WTC11 (cell line): ENCODE measurements at regions not wholly inside any gene's neighbourhood (a gene's known extent, or its start where the extent isn't known, plus 50 kb on each side); places are given as distances from the start of the nearest gene placed in this dataset.

Source experiments
- ATAC-seq: fragments of 200-7000 bp; cut with Tn5 transposase; 2 replicates; pipeline ENCODE4 v1.10.0; 2021; ENCODE audit warnings: mild to moderate bottlenecking, moderate library complexity
- CTCF ChIA-PET: fragments of 300-600 bp; sonication (Branson Sonifier 250); formaldehyde crosslinking; loops from one replicate; lab custom pipeline; 2021; ENCODE audit warnings: antibody characterized with exemption; lab: Charles Lee
- POLR2A ChIA-PET: fragments of 350-600 bp; sonication (Branson Sonifier 250); formaldehyde crosslinking; loops from one replicate; lab custom pipeline; 2021; ENCODE audit warnings: antibody characterized with exemption; lab: Charles Lee
- DNase-seq: peaks from one replicate; pipeline ENCODE4 v3.0.0; 2021; ENCODE audit warnings: low spot score
- H3K27ac Mint-ChIP-seq: 2 replicates; pipeline ENCODE4 v1.8.0; 2021; ENCODE audit warnings: mixed read lengths
- H3K27me3 Mint-ChIP-seq: 2 replicates; pipeline ENCODE4 v1.8.0; 2021; ENCODE audit warnings: low read depth, mild to moderate bottlenecking, moderate library complexity, mixed read lengths
- H3K36me3 Mint-ChIP-seq: 2 replicates; pipeline ENCODE4 v1.8.0; 2021; ENCODE audit warnings: mixed read lengths
- H3K4me1 Mint-ChIP-seq: 2 replicates; pipeline ENCODE4 v1.8.0; 2022; ENCODE audit warnings: mixed read lengths
- H3K4me3 Mint-ChIP-seq: 2 replicates; pipeline ENCODE4 v1.8.0; 2021; ENCODE audit warnings: mild to moderate bottlenecking, moderate library complexity, mixed read lengths
- H3K9me3 Mint-ChIP-seq: 2 replicates; pipeline ENCODE4 v1.8.0; 2021; ENCODE audit warnings: mixed read lengths
- ESRRA ChIP-seq: sonication (generic); formaldehyde crosslinking; IDR thresholded peaks from 2 replicates; pipeline ENCODE4 v1.8.1; 2022; ENCODE audit warnings: mild to moderate bottlenecking, missing genetic modification reagents, borderline replicate concordance
- FOXJ3 ChIP-seq: sonication (generic); formaldehyde crosslinking; IDR thresholded peaks from 2 replicates; pipeline ENCODE4 v1.9.0; 2021; ENCODE audit warnings: missing genetic modification reagents, mild to moderate bottlenecking, borderline replicate concordance
- FOXK1 ChIP-seq: sonication (generic); formaldehyde crosslinking; IDR thresholded peaks from 2 replicates; pipeline ENCODE4 v1.8.0; 2022; ENCODE audit warnings: mild to moderate bottlenecking, moderate library complexity, missing genetic modification reagents
- FOXP1 ChIP-seq: sonication (generic); formaldehyde crosslinking; IDR thresholded peaks from 2 replicates; pipeline ENCODE4 v1.8.0; 2022; ENCODE audit warnings: missing genetic modification reagents, mild to moderate bottlenecking, moderate library complexity, borderline replicate concordance
- GTF2I ChIP-seq: fragments of 250-450 bp; sonication (Bioruptor Pico); conservative IDR thresholded peaks from 2 replicates; pipeline ENCODE4 v1.4.0; 2021; ENCODE audit warnings: mild to moderate bottlenecking
- JAZF1 ChIP-seq: fragments of 250-450 bp; sonication (Bioruptor Pico); IDR thresholded peaks from 2 replicates; pipeline ENCODE4 v1.9.0; 2021; ENCODE audit warnings: moderate library complexity, mild to moderate bottlenecking, inconsistent platforms
- MXD4 ChIP-seq: fragments of 250-450 bp; sonication (Bioruptor Pico); IDR thresholded peaks from 2 replicates; pipeline ENCODE4 v1.8.0; 2021; ENCODE audit warnings: mild to moderate bottlenecking, moderate library complexity, borderline replicate concordance
- MYBL2 ChIP-seq: sonication (generic); formaldehyde crosslinking; IDR thresholded peaks from 2 replicates; pipeline ENCODE4 v1.8.1; 2023; ENCODE audit warnings: mild to moderate bottlenecking, moderate library complexity, missing genetic modification reagents
- NFATC4 ChIP-seq: fragments of 250-450 bp; sonication (Bioruptor Pico); IDR thresholded peaks from 2 replicates; pipeline ENCODE4 v1.9.0; 2021; ENCODE audit warnings: mild to moderate bottlenecking
- NFE2L1 ChIP-seq: sonication (generic); formaldehyde crosslinking; IDR thresholded peaks from 2 replicates; pipeline ENCODE4 v1.8.1; 2023; ENCODE audit warnings: missing genetic modification reagents
- RORB ChIP-seq: fragments of 250-450 bp; sonication (Bioruptor Pico); IDR thresholded peaks from 2 replicates; pipeline ENCODE4 v1.9.0; 2021; ENCODE audit warnings: mild to moderate bottlenecking
- SMAD4 ChIP-seq: sonication (generic); formaldehyde crosslinking; IDR thresholded peaks from 2 replicates; pipeline ENCODE4 v1.8.0; 2022; ENCODE audit warnings: mild to moderate bottlenecking, missing genetic modification reagents
- TEAD1 ChIP-seq: sonication (generic); formaldehyde crosslinking; IDR thresholded peaks from 2 replicates; pipeline ENCODE4 v1.8.0; 2022; ENCODE audit warnings: mild to moderate bottlenecking, missing genetic modification reagents
- ZNF138 ChIP-seq: sonication (generic); formaldehyde crosslinking; conservative IDR thresholded peaks from 2 replicates; pipeline ENCODE4 v1.8.1; 2022; ENCODE audit warnings: mild to moderate bottlenecking, moderate library complexity, missing genetic modification reagents
- TF ChIP-seq, protein P1 (sequence below): fragments of 200-600 bp; IDR thresholded peaks from 2 replicates; pipeline ENCODE4 v1.8.0; 2022; ENCODE audit warnings: antibody characterized with exemption
- TF ChIP-seq, protein P2 (sequence below): sonication (generic); formaldehyde crosslinking; IDR thresholded peaks from 2 replicates; pipeline ENCODE4 v1.8.0; 2022; ENCODE audit warnings: mild to moderate bottlenecking, missing genetic modification reagents
- TF ChIP-seq, protein P3 (sequence below): fragments of 250-450 bp; sonication (Bioruptor Pico); IDR thresholded peaks from 2 replicates; pipeline ENCODE4 v1.8.0; 2021; ENCODE audit warnings: mild to moderate bottlenecking
- TF ChIP-seq, protein P4 (sequence below): sonication (generic); formaldehyde crosslinking; IDR thresholded peaks from 2 replicates; pipeline ENCODE4 v1.8.1; 2023; ENCODE audit warnings: mild to moderate bottlenecking, missing genetic modification reagents, moderate library complexity
- TF ChIP-seq, protein P5 (sequence below): sonication (generic); formaldehyde crosslinking; IDR thresholded peaks from 2 replicates; pipeline ENCODE4 v1.8.0; 2022; ENCODE audit warnings: mild to moderate bottlenecking, missing genetic modification reagents
- TF ChIP-seq, protein P6 (sequence below): sonication (generic); formaldehyde crosslinking; IDR thresholded peaks from 2 replicates; pipeline ENCODE4 v1.8.1; 2022; ENCODE audit warnings: mild to moderate bottlenecking, missing genetic modification reagents, moderate library complexity, borderline replicate concordance

DNA sequence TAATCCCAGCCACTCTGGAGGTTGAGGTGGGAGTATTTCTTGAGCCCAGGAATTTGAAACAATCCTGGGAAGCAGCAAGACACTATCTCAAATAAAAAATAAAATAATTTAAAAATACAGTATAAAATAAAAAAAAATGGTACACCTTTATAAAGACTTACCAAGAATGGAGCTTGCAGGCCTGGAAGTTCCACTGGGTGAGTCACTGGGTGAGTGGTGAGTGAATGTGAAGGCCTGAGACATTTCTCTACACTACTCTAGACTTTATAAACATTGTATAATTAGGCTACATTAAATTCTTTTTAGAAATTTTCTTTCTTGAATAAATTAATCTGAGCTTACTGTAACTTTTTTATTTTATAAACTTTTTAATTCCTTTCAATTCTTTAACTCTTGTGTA, 609.1 kb upstream of the BCHE start (continued):
- TF ChIP-seq MYBL2 (no peak), ESRRA (CRISPR knock-in tag) (no peak), NFE2L1 (CRISPR knock-in tag) (no peak), GTF2I (CRISPR knock-in tag) (no peak)

DNA sequence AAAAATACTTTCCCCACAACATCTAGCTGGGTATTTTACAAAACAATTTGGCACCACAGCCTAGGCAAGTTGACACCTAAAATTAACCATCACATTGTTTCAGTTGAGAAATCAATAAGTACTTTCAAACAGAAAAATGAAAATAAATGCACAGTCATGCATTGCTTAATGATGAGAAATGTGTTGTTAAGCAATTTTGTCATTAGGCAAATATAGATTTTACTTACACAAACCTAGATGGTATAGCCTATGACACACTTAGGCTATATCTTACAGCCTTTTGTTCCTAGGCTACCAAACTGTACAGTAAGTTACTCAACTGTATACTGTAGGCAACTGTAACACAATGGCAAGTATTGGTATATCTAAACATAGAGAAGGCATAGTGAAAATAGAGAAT, 608.6 kb upstream of the BCHE start:
- H3K9me3 Mint-ChIP-seq, result no peaks in the 10 kb centered on the region
- DNase-seq (no peak), ATAC-seq (no peak)
- H3K4me1 Mint-ChIP-seq, result peaks cover 13% of the 10 kb centered on the region
- no peak for TF ChIP-seq TEAD1 (CRISPR knock-in tag)
- TF ChIP-seq, protein P1, sequence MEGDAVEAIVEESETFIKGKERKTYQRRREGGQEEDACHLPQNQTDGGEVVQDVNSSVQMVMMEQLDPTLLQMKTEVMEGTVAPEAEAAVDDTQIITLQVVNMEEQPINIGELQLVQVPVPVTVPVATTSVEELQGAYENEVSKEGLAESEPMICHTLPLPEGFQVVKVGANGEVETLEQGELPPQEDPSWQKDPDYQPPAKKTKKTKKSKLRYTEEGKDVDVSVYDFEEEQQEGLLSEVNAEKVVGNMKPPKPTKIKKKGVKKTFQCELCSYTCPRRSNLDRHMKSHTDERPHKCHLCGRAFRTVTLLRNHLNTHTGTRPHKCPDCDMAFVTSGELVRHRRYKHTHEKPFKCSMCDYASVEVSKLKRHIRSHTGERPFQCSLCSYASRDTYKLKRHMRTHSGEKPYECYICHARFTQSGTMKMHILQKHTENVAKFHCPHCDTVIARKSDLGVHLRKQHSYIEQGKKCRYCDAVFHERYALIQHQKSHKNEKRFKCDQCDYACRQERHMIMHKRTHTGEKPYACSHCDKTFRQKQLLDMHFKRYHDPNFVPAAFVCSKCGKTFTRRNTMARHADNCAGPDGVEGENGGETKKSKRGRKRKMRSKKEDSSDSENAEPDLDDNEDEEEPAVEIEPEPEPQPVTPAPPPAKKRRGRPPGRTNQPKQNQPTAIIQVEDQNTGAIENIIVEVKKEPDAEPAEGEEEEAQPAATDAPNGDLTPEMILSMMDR, result no peak
- CTCF ChIA-PET, result no interaction called here
- no peaks in the 10 kb centered on the region for H3K27me3 Mint-ChIP-seq
- no peak overlapping the region for H3K4me3 Mint-ChIP-seq
- H3K27ac Mint-ChIP-seq, result no peak overlapping the region; the same call in 1 of the 2 replicates
- no peaks in the 10 kb centered on the region for H3K36me3 Mint-ChIP-seq
- POLR2A ChIA-PET, result no interaction called here

DNA sequence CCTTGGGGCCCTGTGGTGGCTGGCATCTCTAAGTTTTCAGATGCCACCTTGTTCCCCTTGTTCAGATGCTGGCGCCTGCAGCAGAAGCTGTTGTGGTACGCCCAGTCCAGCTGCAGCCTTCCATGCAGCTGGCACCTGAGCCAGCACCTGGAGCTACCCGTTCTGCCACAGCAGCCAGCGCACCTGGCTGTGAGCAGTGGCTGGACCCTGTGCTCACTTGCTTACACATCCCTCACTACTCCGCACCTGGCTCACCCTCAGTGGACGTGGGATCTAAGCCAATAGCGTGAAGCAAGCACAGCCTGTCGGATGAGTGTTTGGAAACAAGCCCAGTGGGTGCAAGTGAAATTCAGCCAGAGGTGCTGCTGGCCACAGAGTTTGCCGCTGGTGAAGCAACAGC, 607.5 kb upstream of the BCHE start:
- POLR2A ChIA-PET, result no interaction called here
- no peaks in the 10 kb centered on the region for H3K36me3 Mint-ChIP-seq
- no peak for DNase-seq
- H3K4me3 Mint-ChIP-seq, result no peak overlapping the region
- H3K4me1 Mint-ChIP-seq, result peaks cover 13% of the 10 kb centered on the region
- CTCF ChIA-PET, result no interaction called here
- H3K9me3 Mint-ChIP-seq, result no peaks in the 10 kb centered on the region
- no peaks in the 10 kb centered on the region for H3K27me3 Mint-ChIP-seq
- peak; percentile 39; the same call in 1 of the 2 replicates for ATAC-seq
- H3K27ac Mint-ChIP-seq, result no peak overlapping the region
- no peak for TF ChIP-seq JAZF1 (CRISPR knock-in tag)
- TF ChIP-seq, protein P2, sequence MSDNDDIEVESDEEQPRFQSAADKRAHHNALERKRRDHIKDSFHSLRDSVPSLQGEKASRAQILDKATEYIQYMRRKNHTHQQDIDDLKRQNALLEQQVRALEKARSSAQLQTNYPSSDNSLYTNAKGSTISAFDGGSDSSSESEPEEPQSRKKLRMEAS (CRISPR knock-in tag), result no peak
- TF ChIP-seq FOXK1 (CRISPR knock-in tag), result no peak
- no peak for TF ChIP-seq ZNF138 (CRISPR knock-in tag)
- TF ChIP-seq MXD4 (CRISPR knock-in tag), result no peak
- TF ChIP-seq GTF2I (CRISPR knock-in tag), result no peak

DNA sequence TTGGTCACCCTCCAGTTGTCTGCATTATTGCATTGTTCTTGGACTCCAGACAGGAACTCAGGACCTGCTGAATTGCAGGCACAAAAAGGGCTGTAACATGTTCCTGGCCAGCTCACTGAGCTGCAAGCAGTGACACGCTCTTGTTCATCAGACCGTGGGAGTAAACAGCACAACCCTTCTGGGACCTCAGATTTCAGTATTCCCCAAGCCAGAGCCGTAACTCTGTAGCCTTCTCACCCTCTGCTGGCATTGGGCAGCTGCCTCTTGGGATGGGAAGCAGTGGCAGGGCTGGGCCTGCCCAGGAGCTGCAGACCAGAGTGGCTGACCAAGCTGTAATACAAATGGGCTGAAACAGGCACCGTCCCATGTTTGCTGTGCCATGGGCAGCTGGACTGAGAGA, 607.1 kb upstream of the BCHE start:
- ChIA-PET POLR2A (no interaction called here), CTCF (no interaction called here)
- Mint-ChIP-seq H3K4me1 (peaks cover 13% of the 10 kb centered on the region), H3K27ac (no peak overlapping the region), H3K27me3 (no peaks in the 10 kb centered on the region), H3K36me3 (no peaks in the 10 kb centered on the region), H3K4me3 (no peak overlapping the region), H3K9me3 (no peaks in the 10 kb centered on the region)
- DNase-seq (no peak), ATAC-seq (no peak)
- TF ChIP-seq JAZF1 (CRISPR knock-in tag) (no peak), RORB (CRISPR knock-in tag) (no peak)
- TF ChIP-seq, protein P3, sequence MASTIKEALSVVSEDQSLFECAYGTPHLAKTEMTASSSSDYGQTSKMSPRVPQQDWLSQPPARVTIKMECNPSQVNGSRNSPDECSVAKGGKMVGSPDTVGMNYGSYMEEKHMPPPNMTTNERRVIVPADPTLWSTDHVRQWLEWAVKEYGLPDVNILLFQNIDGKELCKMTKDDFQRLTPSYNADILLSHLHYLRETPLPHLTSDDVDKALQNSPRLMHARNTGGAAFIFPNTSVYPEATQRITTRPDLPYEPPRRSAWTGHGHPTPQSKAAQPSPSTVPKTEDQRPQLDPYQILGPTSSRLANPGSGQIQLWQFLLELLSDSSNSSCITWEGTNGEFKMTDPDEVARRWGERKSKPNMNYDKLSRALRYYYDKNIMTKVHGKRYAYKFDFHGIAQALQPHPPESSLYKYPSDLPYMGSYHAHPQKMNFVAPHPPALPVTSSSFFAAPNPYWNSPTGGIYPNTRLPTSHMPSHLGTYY, result no peak

DNA sequence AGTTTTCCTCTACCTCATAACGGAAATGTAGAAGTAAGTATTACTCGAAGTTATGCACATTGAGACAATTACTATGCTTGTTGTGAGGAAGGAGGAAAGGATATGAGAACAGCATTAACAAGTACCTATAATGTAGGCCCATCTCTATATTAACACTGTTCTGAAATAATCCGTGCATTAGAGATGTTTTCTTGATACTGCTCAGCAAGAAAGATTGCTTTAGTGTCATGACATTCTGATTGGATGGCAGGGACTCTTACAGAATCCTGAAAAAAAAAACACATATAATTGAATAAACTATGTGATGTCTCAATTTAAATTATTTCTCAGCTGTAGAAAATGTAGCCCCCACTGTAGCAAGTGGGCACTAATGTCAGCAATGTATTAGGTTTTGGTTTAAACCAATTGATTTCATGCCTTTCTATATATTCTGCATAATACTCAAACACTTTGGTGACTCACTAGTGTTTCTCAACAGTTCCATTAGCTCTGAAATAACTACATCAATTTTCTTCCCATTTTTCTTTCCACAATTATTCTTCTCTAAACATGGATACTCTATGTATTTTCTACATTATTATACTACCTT, 598.3 kb upstream of the BCHE start:
- CTCF ChIA-PET, result no interaction called here
- H3K27ac Mint-ChIP-seq, result no peak overlapping the region
- H3K4me1 Mint-ChIP-seq, result no peaks in the 10 kb centered on the region
- no peaks in the 10 kb centered on the region for H3K27me3 Mint-ChIP-seq
- DNase-seq (no peak), ATAC-seq (no peak)
- no peak overlapping the region for H3K4me3 Mint-ChIP-seq
- H3K9me3 Mint-ChIP-seq, result no peaks in the 10 kb centered on the region
- POLR2A ChIA-PET, result no interaction called here
- no peaks in the 10 kb centered on the region for H3K36me3 Mint-ChIP-seq
- TF ChIP-seq SMAD4 (CRISPR knock-in tag), result no peak
- TF ChIP-seq NFATC4 (CRISPR knock-in tag), result no peak
- TF ChIP-seq, protein P4, sequence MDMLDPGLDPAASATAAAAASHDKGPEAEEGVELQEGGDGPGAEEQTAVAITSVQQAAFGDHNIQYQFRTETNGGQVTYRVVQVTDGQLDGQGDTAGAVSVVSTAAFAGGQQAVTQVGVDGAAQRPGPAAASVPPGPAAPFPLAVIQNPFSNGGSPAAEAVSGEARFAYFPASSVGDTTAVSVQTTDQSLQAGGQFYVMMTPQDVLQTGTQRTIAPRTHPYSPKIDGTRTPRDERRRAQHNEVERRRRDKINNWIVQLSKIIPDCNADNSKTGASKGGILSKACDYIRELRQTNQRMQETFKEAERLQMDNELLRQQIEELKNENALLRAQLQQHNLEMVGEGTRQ (CRISPR knock-in tag), result no peak
- TF ChIP-seq, protein P5, sequence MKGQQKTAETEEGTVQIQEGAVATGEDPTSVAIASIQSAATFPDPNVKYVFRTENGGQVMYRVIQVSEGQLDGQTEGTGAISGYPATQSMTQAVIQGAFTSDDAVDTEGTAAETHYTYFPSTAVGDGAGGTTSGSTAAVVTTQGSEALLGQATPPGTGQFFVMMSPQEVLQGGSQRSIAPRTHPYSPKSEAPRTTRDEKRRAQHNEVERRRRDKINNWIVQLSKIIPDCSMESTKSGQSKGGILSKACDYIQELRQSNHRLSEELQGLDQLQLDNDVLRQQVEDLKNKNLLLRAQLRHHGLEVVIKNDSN (CRISPR knock-in tag), result no peak
- no peak for TF ChIP-seq FOXP1
- TF ChIP-seq MYBL2, result no peak
- TF ChIP-seq, protein P6, sequence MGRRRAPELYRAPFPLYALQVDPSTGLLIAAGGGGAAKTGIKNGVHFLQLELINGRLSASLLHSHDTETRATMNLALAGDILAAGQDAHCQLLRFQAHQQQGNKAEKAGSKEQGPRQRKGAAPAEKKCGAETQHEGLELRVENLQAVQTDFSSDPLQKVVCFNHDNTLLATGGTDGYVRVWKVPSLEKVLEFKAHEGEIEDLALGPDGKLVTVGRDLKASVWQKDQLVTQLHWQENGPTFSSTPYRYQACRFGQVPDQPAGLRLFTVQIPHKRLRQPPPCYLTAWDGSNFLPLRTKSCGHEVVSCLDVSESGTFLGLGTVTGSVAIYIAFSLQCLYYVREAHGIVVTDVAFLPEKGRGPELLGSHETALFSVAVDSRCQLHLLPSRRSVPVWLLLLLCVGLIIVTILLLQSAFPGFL (CRISPR knock-in tag), result no peak
- TF ChIP-seq FOXJ3 (CRISPR knock-in tag), result no peak
